B cell (primary cell): ENCODE measurements at regions not wholly inside any gene's neighbourhood (a gene's known extent, or its start where the extent isn't known, plus 50 kb on each side); places are given as distances from the start of the nearest gene placed in this dataset.

Source experiments
- ATAC-seq: fragments of 200-7000 bp; cut with Tn5 transposase; one replicate; pipeline ENCODE4 v1.10.0; 2021; ENCODE audit warnings: low read depth, mild to moderate bottlenecking, moderate number of reproducible peaks, moderate library complexity
- CTCF ChIA-PET: fragments of 350-600 bp; sonication (Branson Sonifier 250); formaldehyde crosslinking; loops from one replicate; lab custom pipeline; 2021; ENCODE audit warnings: antibody characterized with exemption, inconsistent platforms; lab: Charles Lee
- POLR2A ChIA-PET: fragments of 350-600 bp; sonication (Branson Sonifier 250); formaldehyde crosslinking; loops from one replicate; lab custom pipeline; 2021; ENCODE audit warnings: antibody characterized with exemption; lab: Charles Lee
- DNase-seq: peaks from one replicate; pipeline ENCODE4 v3.0.0; 2013
- H2AFZ ChIP-seq: 2 replicates; pipeline ENCODE4 v1.6.1; 2012; ENCODE audit warnings: mild to moderate bottlenecking, low read depth, low read length; ENCODE audit not compliant: insufficient read depth, poor library complexity, severe bottlenecking
- H3K27ac ChIP-seq, 2 donors: 1 replicate in 1 of 2; 2 replicates in 1 of 2; pipeline ENCODE4 v1.5.1; 2012 to 2013; ENCODE audit warnings: low read length in 2 of 2, mild to moderate bottlenecking in 2 of 2, moderate library complexity in 1 of 2
- H3K27me3 ChIP-seq, 4 experiments: fragments of 200-600 bp in 1 of 4; sonication (generic) in 1 of 4; replicated peaks in 1 of 4; 1 replicate in 2 of 4; 2 replicates in 2 of 4; pipeline versions ENCODE4 v1.6.1 to v1.7.0; 2013 to 2016; ENCODE audit warnings: low read length in 3 of 4, mild to moderate bottlenecking in 2 of 4, mixed read lengths in 1 of 4, moderate library complexity in 1 of 4; ENCODE audit not compliant: insufficient read depth in 4 of 4, control insufficient read depth in 3 of 4; ENCODE audit errors: control extremely low read depth in 1 of 4
- H3K36me3 ChIP-seq, 2 experiments: replicated peaks in 1 of 2; 1 replicate in 1 of 2; 2 replicates in 1 of 2; pipeline versions ENCODE4 v1.6.1 to v1.7.1; 2013; ENCODE audit warnings: low read length in 1 of 2; ENCODE audit not compliant: insufficient read depth in 2 of 2, control insufficient read depth in 1 of 2; ENCODE audit errors: control extremely low read depth in 1 of 2, extremely low read depth in 1 of 2
- H3K4me1 ChIP-seq, 2 donors: fragments of 200-600 bp in 1 of 2; sonication (generic) in 1 of 2; 1 replicate in 1 of 2; 2 replicates in 1 of 2; pipeline versions ENCODE4 v1.5.1 to v1.6.1; 2013 to 2017; ENCODE audit warnings: low read length in 2 of 2; ENCODE audit not compliant: control insufficient read depth in 2 of 2, insufficient read depth in 2 of 2
- H3K4me2 ChIP-seq: replicated peaks from 2 replicates; pipeline ENCODE3; 2012; ENCODE audit warnings: mild to moderate bottlenecking, low read depth, low read length; ENCODE audit not compliant: poor library complexity, severe bottlenecking
- H3K4me3 ChIP-seq, 5 experiments: fragments of 200-600 bp in 1 of 5; sonication (generic) in 1 of 5; 1 replicate in 3 of 5; 2 replicates in 2 of 5; pipeline versions ENCODE4 v1.5.1 to v1.7.0; 2011 to 2016; ENCODE audit warnings: low read length in 4 of 5, mild to moderate bottlenecking in 4 of 5, low read depth in 2 of 5, control low read depth in 1 of 5, moderate library complexity in 1 of 5; ENCODE audit not compliant: insufficient read depth in 1 of 5; ENCODE audit errors: control extremely low read depth in 1 of 5, extremely low read depth in 1 of 5
- H3K79me2 ChIP-seq: fragments of 200-600 bp; sonication (generic); one replicate; pipeline ENCODE4 v1.6.0; 2016; ENCODE audit warnings: low read length; ENCODE audit not compliant: control insufficient read depth, insufficient read depth
- H3K9ac ChIP-seq: fragments of 200-600 bp; sonication (generic); 2 replicates; pipeline ENCODE4 v1.6.1; 2017; ENCODE audit warnings: mild to moderate bottlenecking, low read length, moderate library complexity
- H3K9me3 ChIP-seq, 3 donors: one replicate each; pipeline versions ENCODE4 v1.6.1 to v1.7.1; 2013; ENCODE audit warnings: low read length in 2 of 3; ENCODE audit not compliant: control insufficient read depth in 2 of 3, insufficient read depth in 1 of 3; ENCODE audit errors: control extremely low read depth in 1 of 3
- H4K20me1 ChIP-seq: 2 replicates; pipeline ENCODE4 v1.6.0; 2012; ENCODE audit warnings: mild to moderate bottlenecking, low read length; ENCODE audit not compliant: insufficient read depth, control insufficient read depth, poor library complexity, severe bottlenecking
- H3K27ac Mint-ChIP-seq: one replicate; pipeline ENCODE4 v1.8.0; 2021; ENCODE audit warnings: mixed read lengths
- H3K27me3 Mint-ChIP-seq: one replicate; pipeline ENCODE4 v1.8.0; 2021; ENCODE audit warnings: mixed read lengths
- H3K4me1 Mint-ChIP-seq: one replicate; pipeline ENCODE4 v1.8.0; 2021; ENCODE audit warnings: mixed read lengths
- H3K4me3 Mint-ChIP-seq: one replicate; pipeline ENCODE4 v1.8.0; 2021; ENCODE audit warnings: mixed read lengths
- H3K9me3 Mint-ChIP-seq: one replicate; pipeline ENCODE4 v1.8.0; 2022; ENCODE audit warnings: mixed read lengths; ENCODE audit not compliant: insufficient read depth
- CTCF ChIP-seq: fragments of 200-600 bp; IDR thresholded peaks from one replicate; pipeline ENCODE4 v1.8.0; 2022; ENCODE audit warnings: antibody characterized with exemption, mild to moderate bottlenecking
- EZH2 ChIP-seq: IDR thresholded peaks from 2 replicates; pipeline ENCODE4 v1.6.1; 2012; ENCODE audit warnings: borderline replicate concordance, low read depth, mild to moderate bottlenecking, moderate library complexity, low read length; ENCODE audit not compliant: insufficient read depth, poor library complexity, severe bottlenecking
- WGBS: methylation state at CpG from one replicate; pipeline ENCODE4 v1.1.5; 2013; ENCODE audit warnings: missing lambda C conversion rate; ENCODE audit not compliant: insufficient coverage; 5-methylcytosine and 5-hydroxymethylcytosine counted together
- intact Hi-C: fragments of 100-400 bp; cut with micrococcal nuclease; formaldehyde crosslinking; loops from one replicate; pipeline ENCODE4 v1.10.0; 2022

GRCh38 chr18:38473535-38473934, 907.9 kb upstream of the CELF4 start:
- H3K9me3 Mint-ChIP-seq = peaks cover 5% of the 10 kb centered on the region
- intact Hi-C loops = no loop called here
- POLR2A ChIA-PET = no interaction called here

GRCh38 chr18:38470421-38470820, 904.8 kb upstream of the CELF4 start:
- ChIA-PET POLR2A (no interaction called here), CTCF (no interaction called here)
- H3K36me3 ChIP-seq = no peaks in the 10 kb centered on the region
- no peak overlapping the region for H3K4me2 ChIP-seq
- no peaks in the 10 kb centered on the region for H4K20me1 ChIP-seq
- H3K4me3 ChIP-seq = no peak overlapping the region
- no peaks in the 10 kb centered on the region for H3K27me3 ChIP-seq
- Mint-ChIP-seq H3K27me3 (no peaks in the 10 kb centered on the region), H3K27ac (no peak overlapping the region), H3K9me3 (peaks cover 5% of the 10 kb centered on the region), H3K4me1 (no peaks in the 10 kb centered on the region), H3K4me3 (no peak overlapping the region)
- no peak for ATAC-seq
- H2AFZ ChIP-seq = no peak overlapping the region
- H3K9me3 ChIP-seq = no peaks in the 10 kb centered on the region
- DNase-seq = no peak
- no peaks in the 10 kb centered on the region for H3K79me2 ChIP-seq
- TF ChIP-seq EZH2 (no peak), CTCF (no peak)
- H3K9ac ChIP-seq = no peak overlapping the region
- intact Hi-C loops = no loop called here
- no peaks in the 10 kb centered on the region for H3K4me1 ChIP-seq
- H3K27ac ChIP-seq = no peak overlapping the region

More at GRCh38 chr18:38473535-38473934, 907.9 kb upstream of the CELF4 start:
- Histone ChIP-seq H3K4me2 (no peak overlapping the region), H2AFZ (no peak overlapping the region), H4K20me1 (no peaks in the 10 kb centered on the region), H3K27ac (no peak overlapping the region), H3K36me3 (no peaks in the 10 kb centered on the region), H3K9ac (no peak overlapping the region), H3K9me3 (no peaks in the 10 kb centered on the region), H3K27me3 (no peaks in the 10 kb centered on the region), H3K4me1 (no peaks in the 10 kb centered on the region), H3K4me3 (no peak overlapping the region), H3K79me2 (no peaks in the 10 kb centered on the region)
- no peak for DNase-seq
- H3K27me3 Mint-ChIP-seq = no peaks in the 10 kb centered on the region
- TF ChIP-seq EZH2 (no peak), CTCF (no peak)
- no peaks in the 10 kb centered on the region for H3K4me1 Mint-ChIP-seq
- H3K27ac Mint-ChIP-seq = no peak overlapping the region
- no peak overlapping the region for H3K4me3 Mint-ChIP-seq
- WGBS = 100% methylated on average over 1 of the region's 2 CpGs
- ATAC-seq = no peak
- CTCF ChIA-PET = no interaction called here
